ENCODE measurements at regions not wholly inside any gene's neighbourhood (a gene's known extent, or its start where the extent isn't known, plus 50 kb on each side); places are given as distances from the start of the nearest gene placed in this dataset.

GRCh38 chr6:90406142-90406794 lies 109.6 kb upstream of the BACH2 start:
- H3K9me3 Mint-ChIP-seq (ENCODE audit: unreplicated experiment), result peaks cover 2% of the 10 kb centered on the region
- Histone ChIP-seq H4K20me1 (ENCODE audit: insufficient read depth, low read length) (no peaks in the 10 kb centered on the region), H3K27me3 (ENCODE audit: insufficient read depth, low read length) (no peaks in the 10 kb centered on the region), H3K9ac (ENCODE audit: low read length) (no peak overlapping the region), H3K79me2 (ENCODE audit: insufficient read depth, low read length) (no peaks in the 10 kb centered on the region), H3K27ac (ENCODE audit: low read depth, low read length) (no peak overlapping the region), H3K4me3 (ENCODE audit: insufficient read depth, low read depth, low read length) (no peak overlapping the region), H3K9me3 (ENCODE audit: insufficient read depth, low read depth, low read length) (no peaks in the 10 kb centered on the region), H3K4me2 (ENCODE audit: low read length) (peak overlapping the region; percentile 30), H3K4me1 (ENCODE audit: insufficient read depth, low read length) (peaks cover 26% of the 10 kb centered on the region), H3K36me3 (ENCODE audit: insufficient read depth, low read length) (no peaks in the 10 kb centered on the region), H2AFZ (ENCODE audit: low read depth, low read length) (no peak overlapping the region)
- H3K27ac Mint-ChIP-seq (ENCODE audit: unreplicated experiment), result peak overlapping the region; percentile 69
- no peak overlapping the region for H3K4me3 Mint-ChIP-seq (ENCODE audit: unreplicated experiment)
- no peaks in the 10 kb centered on the region for H3K36me3 Mint-ChIP-seq (ENCODE audit: low read depth, unreplicated experiment)
- TF ChIP-seq EZH2 (IDR thresholded peaks at IDR 0.05; ENCODE audit: insufficient read depth, low read length), result no peak
- TF ChIP-seq CTCF (IDR thresholded peaks at IDR 0.05; ENCODE audit: insufficient read depth, low read depth, low read length), result no peak
- H3K4me1 Mint-ChIP-seq (ENCODE audit: low read depth, unreplicated experiment), result peaks cover 40% of the 10 kb centered on the region
- DNase-seq (ENCODE audit: low read depth) (peak; percentile 78), FAIRE-seq (no peak)
- H3K27me3 Mint-ChIP-seq (ENCODE audit: low read depth, unreplicated experiment), result no peaks in the 10 kb centered on the region

- no peaks in the 10 kb centered on the region for H3K9me3 Mint-ChIP-seq (ENCODE audit: unreplicated experiment)
- Histone ChIP-seq H3K36me3 (ENCODE audit: insufficient read depth, low read length) (no peaks in the 10 kb centered on the region), H2AFZ (ENCODE audit: low read depth, low read length) (no peak overlapping the region), H3K79me2 (ENCODE audit: insufficient read depth, low read length) (no peaks in the 10 kb centered on the region), H4K20me1 (ENCODE audit: insufficient read depth, low read length) (no peaks in the 10 kb centered on the region), H3K9me3 (ENCODE audit: insufficient read depth, low read depth, low read length) (no peaks in the 10 kb centered on the region), H3K4me1 (ENCODE audit: insufficient read depth, low read length) (peaks cover 22% of the 10 kb centered on the region), H3K27me3 (ENCODE audit: insufficient read depth, low read length) (no peaks in the 10 kb centered on the region), H3K27ac (ENCODE audit: low read depth, low read length) (no peak overlapping the region), H3K9ac (ENCODE audit: low read length) (no peak overlapping the region), H3K4me3 (ENCODE audit: insufficient read depth, low read depth, low read length) (no peak overlapping the region), H3K4me2 (ENCODE audit: low read length) (peak overlapping the region; percentile 55)
- no peak overlapping the region for H3K4me3 Mint-ChIP-seq (ENCODE audit: unreplicated experiment)
- DNase-seq (ENCODE audit: low read depth), result peak; percentile 85
- no peak for FAIRE-seq
- no peaks in the 10 kb centered on the region for H3K36me3 Mint-ChIP-seq (ENCODE audit: low read depth, unreplicated experiment)
- peak overlapping the region; percentile 90 for H3K27ac Mint-ChIP-seq (ENCODE audit: unreplicated experiment)
- no peaks in the 10 kb centered on the region for H3K27me3 Mint-ChIP-seq (ENCODE audit: low read depth, unreplicated experiment)
- H3K4me1 Mint-ChIP-seq (ENCODE audit: low read depth, unreplicated experiment), result peaks cover 36% of the 10 kb centered on the region
- TF ChIP-seq CTCF (IDR thresholded peaks at IDR 0.05; ENCODE audit: insufficient read depth, low read depth, low read length), result no peak
- TF ChIP-seq EZH2 (IDR thresholded peaks at IDR 0.05; ENCODE audit: insufficient read depth, low read length), result no peak
These were observed 107.1 kb upstream of the BACH2 start for GRCh38 chr6:90403489-90404381.
